ENCODE measurements at regions not wholly inside any gene's neighbourhood (a gene's known extent, or its start where the extent isn't known, plus 50 kb on each side); places are given as distances from the start of the nearest gene placed in this dataset.

- no peaks in the 10 kb centered on the region for H3K36me3 ChIP-seq (ENCODE audit: control insufficient read depth in 4 of 4, insufficient read depth in 3 of 4, low read depth in 1 of 4, low read length in 3 of 4)
- H3K9ac ChIP-seq (ENCODE audit: low read depth in 1 of 2, low read length in 2 of 2), result no peak overlapping the region
- no peak for DNase-seq (ENCODE audit: low spot score)
- H3K27me3 ChIP-seq (ENCODE audit: control insufficient read depth in 4 of 4, insufficient read depth in 4 of 4, low read length in 3 of 4), result no peaks in the 10 kb centered on the region
- H3K27ac ChIP-seq (ENCODE audit: low read depth in 1 of 2, low read length in 2 of 2), result no peak overlapping the region
- H3K4me1 ChIP-seq (ENCODE audit: control insufficient read depth in 4 of 4, insufficient read depth in 4 of 4, low read length in 3 of 4), result no peaks in the 10 kb centered on the region
- TF ChIP-seq SP1 (IDR thresholded peaks at IDR 0.05) (no peak), JUND (IDR thresholded peaks at IDR 0.05) (no peak), FOXA2 (IDR thresholded peaks at IDR 0.05) (no peak), TAF1 (conservative IDR thresholded peaks at IDR 0.05) (no peak), FOXA1 (IDR thresholded peaks at IDR 0.05) (no peak), GABPA (IDR thresholded peaks at IDR 0.05 in 1 of 2, conservative IDR thresholded peaks at IDR 0.05 in 1 of 2) (no peak), RAD21 (IDR thresholded peaks at IDR 0.05) (no peak), HNF4G (IDR thresholded peaks at IDR 0.05) (no peak), RXRA (IDR thresholded peaks at IDR 0.05) (no peak), EGR1 (IDR thresholded peaks at IDR 0.05; ENCODE audit: low read depth in 2 of 2) (no peak), NR2F2 (IDR thresholded peaks at IDR 0.05) (no peak), ATF3 (IDR thresholded peaks at IDR 0.05) (no peak), YY1 (IDR thresholded peaks at IDR 0.05) (no peak)
- TF ChIP-seq, protein P1, sequence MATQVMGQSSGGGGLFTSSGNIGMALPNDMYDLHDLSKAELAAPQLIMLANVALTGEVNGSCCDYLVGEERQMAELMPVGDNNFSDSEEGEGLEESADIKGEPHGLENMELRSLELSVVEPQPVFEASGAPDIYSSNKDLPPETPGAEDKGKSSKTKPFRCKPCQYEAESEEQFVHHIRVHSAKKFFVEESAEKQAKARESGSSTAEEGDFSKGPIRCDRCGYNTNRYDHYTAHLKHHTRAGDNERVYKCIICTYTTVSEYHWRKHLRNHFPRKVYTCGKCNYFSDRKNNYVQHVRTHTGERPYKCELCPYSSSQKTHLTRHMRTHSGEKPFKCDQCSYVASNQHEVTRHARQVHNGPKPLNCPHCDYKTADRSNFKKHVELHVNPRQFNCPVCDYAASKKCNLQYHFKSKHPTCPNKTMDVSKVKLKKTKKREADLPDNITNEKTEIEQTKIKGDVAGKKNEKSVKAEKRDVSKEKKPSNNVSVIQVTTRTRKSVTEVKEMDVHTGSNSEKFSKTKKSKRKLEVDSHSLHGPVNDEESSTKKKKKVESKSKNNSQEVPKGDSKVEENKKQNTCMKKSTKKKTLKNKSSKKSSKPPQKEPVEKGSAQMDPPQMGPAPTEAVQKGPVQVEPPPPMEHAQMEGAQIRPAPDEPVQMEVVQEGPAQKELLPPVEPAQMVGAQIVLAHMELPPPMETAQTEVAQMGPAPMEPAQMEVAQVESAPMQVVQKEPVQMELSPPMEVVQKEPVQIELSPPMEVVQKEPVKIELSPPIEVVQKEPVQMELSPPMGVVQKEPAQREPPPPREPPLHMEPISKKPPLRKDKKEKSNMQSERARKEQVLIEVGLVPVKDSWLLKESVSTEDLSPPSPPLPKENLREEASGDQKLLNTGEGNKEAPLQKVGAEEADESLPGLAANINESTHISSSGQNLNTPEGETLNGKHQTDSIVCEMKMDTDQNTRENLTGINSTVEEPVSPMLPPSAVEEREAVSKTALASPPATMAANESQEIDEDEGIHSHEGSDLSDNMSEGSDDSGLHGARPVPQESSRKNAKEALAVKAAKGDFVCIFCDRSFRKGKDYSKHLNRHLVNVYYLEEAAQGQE (IDR thresholded peaks at IDR 0.05), result no peak
- TF ChIP-seq, protein P2, sequence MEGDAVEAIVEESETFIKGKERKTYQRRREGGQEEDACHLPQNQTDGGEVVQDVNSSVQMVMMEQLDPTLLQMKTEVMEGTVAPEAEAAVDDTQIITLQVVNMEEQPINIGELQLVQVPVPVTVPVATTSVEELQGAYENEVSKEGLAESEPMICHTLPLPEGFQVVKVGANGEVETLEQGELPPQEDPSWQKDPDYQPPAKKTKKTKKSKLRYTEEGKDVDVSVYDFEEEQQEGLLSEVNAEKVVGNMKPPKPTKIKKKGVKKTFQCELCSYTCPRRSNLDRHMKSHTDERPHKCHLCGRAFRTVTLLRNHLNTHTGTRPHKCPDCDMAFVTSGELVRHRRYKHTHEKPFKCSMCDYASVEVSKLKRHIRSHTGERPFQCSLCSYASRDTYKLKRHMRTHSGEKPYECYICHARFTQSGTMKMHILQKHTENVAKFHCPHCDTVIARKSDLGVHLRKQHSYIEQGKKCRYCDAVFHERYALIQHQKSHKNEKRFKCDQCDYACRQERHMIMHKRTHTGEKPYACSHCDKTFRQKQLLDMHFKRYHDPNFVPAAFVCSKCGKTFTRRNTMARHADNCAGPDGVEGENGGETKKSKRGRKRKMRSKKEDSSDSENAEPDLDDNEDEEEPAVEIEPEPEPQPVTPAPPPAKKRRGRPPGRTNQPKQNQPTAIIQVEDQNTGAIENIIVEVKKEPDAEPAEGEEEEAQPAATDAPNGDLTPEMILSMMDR (IDR thresholded peaks at IDR 0.05; ENCODE audit: low read depth, low read length, missing input control), result no peak
- TF ChIP-seq, protein P3, sequence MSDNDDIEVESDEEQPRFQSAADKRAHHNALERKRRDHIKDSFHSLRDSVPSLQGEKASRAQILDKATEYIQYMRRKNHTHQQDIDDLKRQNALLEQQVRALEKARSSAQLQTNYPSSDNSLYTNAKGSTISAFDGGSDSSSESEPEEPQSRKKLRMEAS (IDR thresholded peaks at IDR 0.05), result no peak
- TF ChIP-seq, protein P4, sequence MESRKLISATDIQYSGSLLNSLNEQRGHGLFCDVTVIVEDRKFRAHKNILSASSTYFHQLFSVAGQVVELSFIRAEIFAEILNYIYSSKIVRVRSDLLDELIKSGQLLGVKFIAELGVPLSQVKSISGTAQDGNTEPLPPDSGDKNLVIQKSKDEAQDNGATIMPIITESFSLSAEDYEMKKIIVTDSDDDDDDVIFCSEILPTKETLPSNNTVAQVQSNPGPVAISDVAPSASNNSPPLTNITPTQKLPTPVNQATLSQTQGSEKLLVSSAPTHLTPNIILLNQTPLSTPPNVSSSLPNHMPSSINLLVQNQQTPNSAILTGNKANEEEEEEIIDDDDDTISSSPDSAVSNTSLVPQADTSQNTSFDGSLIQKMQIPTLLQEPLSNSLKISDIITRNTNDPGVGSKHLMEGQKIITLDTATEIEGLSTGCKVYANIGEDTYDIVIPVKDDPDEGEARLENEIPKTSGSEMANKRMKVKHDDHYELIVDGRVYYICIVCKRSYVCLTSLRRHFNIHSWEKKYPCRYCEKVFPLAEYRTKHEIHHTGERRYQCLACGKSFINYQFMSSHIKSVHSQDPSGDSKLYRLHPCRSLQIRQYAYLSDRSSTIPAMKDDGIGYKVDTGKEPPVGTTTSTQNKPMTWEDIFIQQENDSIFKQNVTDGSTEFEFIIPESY (IDR thresholded peaks at IDR 0.05), result no peak
- H3K9me3 ChIP-seq (ENCODE audit: control insufficient read depth in 4 of 4, low read length in 3 of 4), result no peaks in the 10 kb centered on the region
- WGBS, result 56% methylated on average over 3 of the region's 3 CpGs
- H3K4me3 ChIP-seq (ENCODE audit: low read depth in 1 of 3, low read length in 3 of 3), result no peak overlapping the region
These were observed 543.4 kb upstream of the COX7C start for GRCh38 chr5:86074297-86074696.

DNA sequence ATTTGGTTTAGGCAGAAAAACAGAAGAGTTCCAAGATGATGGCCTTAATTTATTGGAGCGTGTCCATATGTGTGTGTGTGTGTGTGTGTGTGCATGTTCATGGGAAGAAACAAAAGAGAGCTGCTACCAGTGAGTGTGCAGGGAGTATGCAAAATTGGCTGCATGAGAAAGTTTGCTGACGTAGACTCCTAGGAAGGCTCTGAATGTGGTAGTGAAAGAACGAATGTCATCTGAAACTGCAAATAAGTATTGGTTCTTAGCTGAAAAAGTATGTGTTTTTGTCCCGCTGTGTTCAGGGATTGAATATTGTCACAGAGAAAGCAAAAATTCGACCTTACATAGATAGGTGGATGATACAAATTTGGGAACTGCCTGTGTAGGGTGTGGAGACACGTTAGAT is 542.6 kb upstream of the COX7C start:
- Histone ChIP-seq H3K9me3 (ENCODE audit: control insufficient read depth in 4 of 4, low read length in 3 of 4) (no peaks in the 10 kb centered on the region), H3K36me3 (ENCODE audit: control insufficient read depth in 4 of 4, insufficient read depth in 3 of 4, low read depth in 1 of 4, low read length in 3 of 4) (no peaks in the 10 kb centered on the region), H3K27ac (ENCODE audit: low read depth in 1 of 2, low read length in 2 of 2) (no peak overlapping the region), H3K4me1 (ENCODE audit: control insufficient read depth in 4 of 4, insufficient read depth in 4 of 4, low read length in 3 of 4) (no peaks in the 10 kb centered on the region), H3K27me3 (ENCODE audit: control insufficient read depth in 4 of 4, insufficient read depth in 4 of 4, low read length in 3 of 4) (no peaks in the 10 kb centered on the region), H3K4me3 (ENCODE audit: low read depth in 1 of 3, low read length in 3 of 3) (no peak overlapping the region), H3K9ac (ENCODE audit: low read depth in 1 of 2, low read length in 2 of 2) (no peak overlapping the region)
- no peak for DNase-seq (ENCODE audit: low spot score)
- 69% methylated on average over 6 of the region's 6 CpGs for WGBS
- TF ChIP-seq EGR1 (IDR thresholded peaks at IDR 0.05; ENCODE audit: low read depth in 2 of 2) (no peak), FOXA1 (IDR thresholded peaks at IDR 0.05) (no peak), GABPA (IDR thresholded peaks at IDR 0.05 in 1 of 2, conservative IDR thresholded peaks at IDR 0.05 in 1 of 2) (no peak), HNF4G (IDR thresholded peaks at IDR 0.05) (no peak), ATF3 (IDR thresholded peaks at IDR 0.05) (no peak), TAF1 (conservative IDR thresholded peaks at IDR 0.05) (no peak), NR2F2 (IDR thresholded peaks at IDR 0.05) (no peak), JUND (IDR thresholded peaks at IDR 0.05) (no peak), FOXA2 (IDR thresholded peaks at IDR 0.05) (no peak)
- TF ChIP-seq, protein P3 (IDR thresholded peaks at IDR 0.05), result no peak

All from liver (tissue), 8 donors.